ENCODE measurements at regions not wholly inside any gene's neighbourhood (a gene's known extent, or its start where the extent isn't known, plus 50 kb on each side); places are given as distances from the start of the nearest gene placed in this dataset.

GRCh38 chr6:138609801-138610430 is 110.6 kb upstream of the NHSL1 start:
- Histone ChIP-seq H3K36me3 (no peaks in the 10 kb centered on the region), H3K27me3 (ENCODE audit: insufficient read depth, low read depth, severe bottlenecking) (no peaks in the 10 kb centered on the region), H3K27ac (no peak overlapping the region), H3K4me3 (ENCODE audit: low read depth, low read length) (no peak overlapping the region), H3K9me3 (ENCODE audit: severe bottlenecking) (no peaks in the 10 kb centered on the region)
- no peak for TF ChIP-seq CTCF (IDR thresholded peaks at IDR 0.05; ENCODE audit: low read depth, low read length)
- DNase-seq = no peak

GRCh38 chr6:138610816-138611215 is 111.5 kb upstream of the NHSL1 start:
- no peak overlapping the region for H3K4me3 ChIP-seq (ENCODE audit: low read depth, low read length)
- no peak for DNase-seq
- no peaks in the 10 kb centered on the region for H3K9me3 ChIP-seq (ENCODE audit: severe bottlenecking)
- H3K27ac ChIP-seq = no peak overlapping the region
- H3K27me3 ChIP-seq (ENCODE audit: insufficient read depth, low read depth, severe bottlenecking) = no peaks in the 10 kb centered on the region
- H3K36me3 ChIP-seq = no peaks in the 10 kb centered on the region
- no peak for TF ChIP-seq CTCF (IDR thresholded peaks at IDR 0.05; ENCODE audit: low read depth, low read length)

GRCh38 chr6:138614151-138614550 is 114.9 kb upstream of the NHSL1 start:
- Histone ChIP-seq H3K9me3 (ENCODE audit: severe bottlenecking) (no peaks in the 10 kb centered on the region), H3K4me3 (ENCODE audit: low read depth, low read length) (no peak overlapping the region), H3K27ac (no peak overlapping the region), H3K27me3 (ENCODE audit: insufficient read depth, low read depth, severe bottlenecking) (no peaks in the 10 kb centered on the region), H3K36me3 (no peaks in the 10 kb centered on the region)
- no peak for DNase-seq
- TF ChIP-seq CTCF (IDR thresholded peaks at IDR 0.05; ENCODE audit: low read depth, low read length) = no peak

GRCh38 chr6:138618168-138618567 is 118.9 kb upstream of the NHSL1 start:
- DNase-seq = no peak
- no peak for TF ChIP-seq CTCF (IDR thresholded peaks at IDR 0.05; ENCODE audit: low read depth, low read length)
- Histone ChIP-seq H3K36me3 (no peaks in the 10 kb centered on the region), H3K27ac (no peak overlapping the region), H3K4me3 (ENCODE audit: low read depth, low read length) (no peak overlapping the region), H3K27me3 (ENCODE audit: insufficient read depth, low read depth, severe bottlenecking) (no peaks in the 10 kb centered on the region), H3K9me3 (ENCODE audit: severe bottlenecking) (no peaks in the 10 kb centered on the region)

GRCh38 chr6:138620630-138621029 is 121.3 kb upstream of the NHSL1 start:
- H3K36me3 ChIP-seq = no peaks in the 10 kb centered on the region
- no peak for DNase-seq
- no peak for TF ChIP-seq CTCF (IDR thresholded peaks at IDR 0.05; ENCODE audit: low read depth, low read length)
- H3K27me3 ChIP-seq (ENCODE audit: insufficient read depth, low read depth, severe bottlenecking) = no peaks in the 10 kb centered on the region
- no peaks in the 10 kb centered on the region for H3K9me3 ChIP-seq (ENCODE audit: severe bottlenecking)
- H3K27ac ChIP-seq = no peak overlapping the region
- no peak overlapping the region for H3K4me3 ChIP-seq (ENCODE audit: low read depth, low read length)

GRCh38 chr6:138622967-138623366 is 123.7 kb upstream of the NHSL1 start:
- no peaks in the 10 kb centered on the region for H3K27me3 ChIP-seq (ENCODE audit: insufficient read depth, low read depth, severe bottlenecking)
- H3K27ac ChIP-seq = no peak overlapping the region
- TF ChIP-seq CTCF (IDR thresholded peaks at IDR 0.05; ENCODE audit: low read depth, low read length) = no peak
- H3K36me3 ChIP-seq = no peaks in the 10 kb centered on the region
- DNase-seq = no peak
- H3K4me3 ChIP-seq (ENCODE audit: low read depth, low read length) = no peak overlapping the region
- no peaks in the 10 kb centered on the region for H3K9me3 ChIP-seq (ENCODE audit: severe bottlenecking)

Data from WERI-Rb-1 (cell line).